Neural progenitor cell (in vitro differentiated cells): ENCODE measurements at regions not wholly inside any gene's neighbourhood (a gene's known extent, or its start where the extent isn't known, plus 50 kb on each side); places are given as distances from the start of the nearest gene placed in this dataset.

ENCODE experiments used
- DNase-seq: peaks from one replicate; pipeline ENCODE4 v3.0.0-alpha.2; 2016; ENCODE audit warnings: low spot score
- H2AFZ ChIP-seq: fragments of 200-600 bp; sonication (generic); replicated peaks from 2 replicates; pipeline ENCODE4 v1.6.1; 2016; ENCODE audit warnings: antibody characterized with exemption
- H3F3A ChIP-seq: fragments of 200-600 bp; sonication (generic); 2 replicates; pipeline ENCODE4 v1.6.1; 2016; ENCODE audit warnings: antibody characterized with exemption, low read depth
- H3K27ac ChIP-seq: fragments of 200-600 bp; sonication (generic); 2 replicates; pipeline ENCODE4 v1.5.1; 2016; ENCODE audit warnings: mild to moderate bottlenecking
- H3K27me3 ChIP-seq: fragments of 200-600 bp; sonication (generic); 2 replicates; pipeline ENCODE4 v1.6.1; 2016; ENCODE audit warnings: mild to moderate bottlenecking, moderate library complexity
- H3K36me3 ChIP-seq: fragments of 200-600 bp; sonication (generic); 2 replicates; pipeline ENCODE4 v1.5.1; 2016
- H3K4me1 ChIP-seq: fragments of 200-600 bp; sonication (generic); 2 replicates; pipeline ENCODE4 v1.6.1; 2016; ENCODE audit warnings: mixed run types
- H3K4me2 ChIP-seq: fragments of 200-600 bp; sonication (generic); 2 replicates; pipeline ENCODE4 v1.6.1; 2016
- H3K4me3 ChIP-seq: fragments of 200-600 bp; sonication (generic); 2 replicates; pipeline ENCODE4 v1.5.1; 2016
- H3K79me2 ChIP-seq: fragments of 200-600 bp; sonication (generic); 2 replicates; pipeline ENCODE4 v1.6.1; 2016; ENCODE audit warnings: low read depth
- H3K9ac ChIP-seq: fragments of 200-600 bp; sonication (generic); 2 replicates; pipeline ENCODE4 v1.6.1; 2016
- H3K9me3 ChIP-seq: fragments of 200-600 bp; sonication (generic); 2 replicates; pipeline ENCODE4 v1.5.1; 2016; ENCODE audit warnings: low read depth
- H4K20me1 ChIP-seq: fragments of 200-600 bp; sonication (generic); 2 replicates; pipeline ENCODE4 v1.6.1; 2016; ENCODE audit warnings: low read depth
- H3K27ac Mint-ChIP-seq: 3 replicates; pipeline ENCODE4 v1.8.0; 2021; ENCODE audit warnings: mixed read lengths
- H3K27me3 Mint-ChIP-seq: 2 replicates; pipeline ENCODE4 v1.8.0; 2022; ENCODE audit warnings: low read depth, mild to moderate bottlenecking, inconsistent platforms, moderate library complexity, mixed read lengths; ENCODE audit not compliant: insufficient read depth
- H3K36me3 Mint-ChIP-seq: 3 replicates; pipeline ENCODE4 v1.8.0; 2021; ENCODE audit warnings: mixed read lengths
- H3K4me1 Mint-ChIP-seq: 3 replicates; pipeline ENCODE4 v1.8.0; 2021; ENCODE audit warnings: mixed read lengths
- H3K4me3 Mint-ChIP-seq: 3 replicates; pipeline ENCODE4 v1.8.0; 2021; ENCODE audit warnings: mild to moderate bottlenecking, moderate library complexity, mixed read lengths
- H3K9me3 Mint-ChIP-seq: 3 replicates; pipeline ENCODE4 v1.8.0; 2020; ENCODE audit warnings: mixed read lengths
- EZH2 ChIP-seq: fragments of 200-600 bp; sonication (generic); IDR thresholded peaks from 2 replicates; pipeline ENCODE4 v1.6.1; 2017; ENCODE audit warnings: antibody characterized with exemption, mild to moderate bottlenecking, moderate library complexity
- EZH2phosphoT487 ChIP-seq: fragments of 200-600 bp; sonication (generic); IDR thresholded peaks from 2 replicates; pipeline ENCODE4 v1.6.1; 2017; ENCODE audit warnings: antibody characterized with exemption
- TF ChIP-seq, protein P1 (sequence below): fragments of 200-600 bp; sonication (generic); IDR thresholded peaks from 2 replicates; pipeline ENCODE4 v1.5.1; 2017; ENCODE audit warnings: antibody characterized with exemption, mild to moderate bottlenecking

DNA sequence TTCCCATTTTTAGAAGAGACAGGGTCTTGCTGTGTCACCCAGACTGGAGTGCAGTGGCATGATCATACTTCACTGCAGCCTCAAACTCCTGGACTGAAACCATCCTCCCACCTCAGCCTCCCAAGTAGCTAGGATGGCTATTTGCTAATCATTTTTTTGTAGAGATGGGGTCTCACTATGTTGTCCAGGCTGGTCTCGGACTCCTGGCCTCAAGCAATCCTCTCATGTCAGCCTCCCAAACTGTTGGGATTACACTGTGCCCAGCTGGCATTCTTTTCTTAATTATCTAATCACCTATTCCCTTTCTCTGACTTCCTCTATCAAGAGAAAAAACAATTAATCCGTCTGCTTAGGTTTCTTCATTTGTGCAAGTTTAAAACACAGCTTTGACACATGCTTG lies 172.5 kb upstream of the TRIM24 start:
- no peak overlapping the region for H2AFZ ChIP-seq
- no peak overlapping the region for H3K4me3 ChIP-seq

GRCh38 chr7:138289082-138289481 lies 171.0 kb upstream of the TRIM24 start:
- no peak overlapping the region for H3K9ac ChIP-seq
- DNase-seq: no peak
- H3K79me2 ChIP-seq: no peaks in the 10 kb centered on the region
- TF ChIP-seq EZH2 (no peak), EZH2phosphoT487 (no peak)
- TF ChIP-seq, protein P1, sequence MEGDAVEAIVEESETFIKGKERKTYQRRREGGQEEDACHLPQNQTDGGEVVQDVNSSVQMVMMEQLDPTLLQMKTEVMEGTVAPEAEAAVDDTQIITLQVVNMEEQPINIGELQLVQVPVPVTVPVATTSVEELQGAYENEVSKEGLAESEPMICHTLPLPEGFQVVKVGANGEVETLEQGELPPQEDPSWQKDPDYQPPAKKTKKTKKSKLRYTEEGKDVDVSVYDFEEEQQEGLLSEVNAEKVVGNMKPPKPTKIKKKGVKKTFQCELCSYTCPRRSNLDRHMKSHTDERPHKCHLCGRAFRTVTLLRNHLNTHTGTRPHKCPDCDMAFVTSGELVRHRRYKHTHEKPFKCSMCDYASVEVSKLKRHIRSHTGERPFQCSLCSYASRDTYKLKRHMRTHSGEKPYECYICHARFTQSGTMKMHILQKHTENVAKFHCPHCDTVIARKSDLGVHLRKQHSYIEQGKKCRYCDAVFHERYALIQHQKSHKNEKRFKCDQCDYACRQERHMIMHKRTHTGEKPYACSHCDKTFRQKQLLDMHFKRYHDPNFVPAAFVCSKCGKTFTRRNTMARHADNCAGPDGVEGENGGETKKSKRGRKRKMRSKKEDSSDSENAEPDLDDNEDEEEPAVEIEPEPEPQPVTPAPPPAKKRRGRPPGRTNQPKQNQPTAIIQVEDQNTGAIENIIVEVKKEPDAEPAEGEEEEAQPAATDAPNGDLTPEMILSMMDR: no peak
- Mint-ChIP-seq H3K27me3 (peaks cover 5% of the 10 kb centered on the region), H3K9me3 (peaks cover 22% of the 10 kb centered on the region), H3K36me3 (no peaks in the 10 kb centered on the region), H3K27ac (no peak overlapping the region), H3K4me1 (peaks cover 7% of the 10 kb centered on the region), H3K4me3 (no peak overlapping the region)
- no peaks in the 10 kb centered on the region for H3K36me3 ChIP-seq
- no peak overlapping the region for H2AFZ ChIP-seq
- no peaks in the 10 kb centered on the region for H4K20me1 ChIP-seq
- no peak overlapping the region for H3K27ac ChIP-seq
- H3K4me2 ChIP-seq: no peak overlapping the region
- no peaks in the 10 kb centered on the region for H3K9me3 ChIP-seq
- H3F3A ChIP-seq: no peaks in the 10 kb centered on the region
- no peaks in the 10 kb centered on the region for H3K27me3 ChIP-seq
- H3K4me1 ChIP-seq: no peaks in the 10 kb centered on the region
- no peak overlapping the region for H3K4me3 ChIP-seq

More for the DNA sequence above, 172.5 kb upstream of the TRIM24 start:
- Mint-ChIP-seq H3K27ac (no peak overlapping the region), H3K4me1 (peaks cover 1% of the 10 kb centered on the region), H3K9me3 (peaks cover 22% of the 10 kb centered on the region), H3K27me3 (peaks cover 2% of the 10 kb centered on the region), H3K36me3 (no peaks in the 10 kb centered on the region), H3K4me3 (no peak overlapping the region)
- Histone ChIP-seq H3K27ac (no peak overlapping the region), H3K9me3 (no peaks in the 10 kb centered on the region), H3K79me2 (no peaks in the 10 kb centered on the region), H3K9ac (no peak overlapping the region), H3K36me3 (no peaks in the 10 kb centered on the region), H3K4me2 (no peak overlapping the region), H3F3A (no peaks in the 10 kb centered on the region), H3K4me1 (no peaks in the 10 kb centered on the region), H4K20me1 (no peaks in the 10 kb centered on the region), H3K27me3 (no peaks in the 10 kb centered on the region)
- TF ChIP-seq EZH2 (no peak), EZH2phosphoT487 (no peak)
- TF ChIP-seq, protein P1: no peak
- no peak for DNase-seq

GRCh38 chr7:138289864-138290263 lies 170.2 kb upstream of the TRIM24 start:
- Mint-ChIP-seq H3K4me3 (no peak overlapping the region), H3K27ac (no peak overlapping the region), H3K9me3 (peaks cover 25% of the 10 kb centered on the region), H3K27me3 (peaks cover 5% of the 10 kb centered on the region), H3K36me3 (no peaks in the 10 kb centered on the region), H3K4me1 (peaks cover 7% of the 10 kb centered on the region)
- H3K79me2 ChIP-seq: no peaks in the 10 kb centered on the region
- no peak for DNase-seq
- H3K27ac ChIP-seq: no peak overlapping the region
- H3K36me3 ChIP-seq: no peaks in the 10 kb centered on the region
- H3K4me3 ChIP-seq: no peak overlapping the region
- H3K4me1 ChIP-seq: no peaks in the 10 kb centered on the region
- H3K9ac ChIP-seq: no peak overlapping the region
- no peaks in the 10 kb centered on the region for H4K20me1 ChIP-seq
- H3F3A ChIP-seq: no peaks in the 10 kb centered on the region
- H3K4me2 ChIP-seq: no peak overlapping the region
- H3K9me3 ChIP-seq: no peaks in the 10 kb centered on the region
- no peak overlapping the region for H2AFZ ChIP-seq
- no peak for TF ChIP-seq EZH2phosphoT487
- TF ChIP-seq, protein P1: no peak
- no peak for TF ChIP-seq EZH2
- no peaks in the 10 kb centered on the region for H3K27me3 ChIP-seq
